H9 (cell line): ENCODE measurements at regions not wholly inside any gene's neighbourhood (a gene's known extent, or its start where the extent isn't known, plus 50 kb on each side); places are given as distances from the start of the nearest gene placed in this dataset.

ENCODE experiments used
- DNase-seq: peaks from one replicate; pipeline ENCODE4 v3.0.0-alpha.2; 2017
- H2AFZ ChIP-seq: one replicate; pipeline ENCODE4 v1.6.1; 2013; ENCODE audit warnings: mild to moderate bottlenecking, low read length, control low read depth, moderate library complexity
- H2AK5ac ChIP-seq: 2 replicates; pipeline ENCODE4 v1.6.1; 2013; ENCODE audit warnings: low read length, control low read depth, mixed read lengths; ENCODE audit not compliant: insufficient read length
- H2BK120ac ChIP-seq: one replicate; pipeline ENCODE4 v1.6.1; 2013; ENCODE audit warnings: low read depth, mild to moderate bottlenecking, low read length, control low read depth, inconsistent platforms; ENCODE audit not compliant: poor library complexity, severe bottlenecking
- H2BK12ac ChIP-seq: 2 replicates; pipeline ENCODE4 v1.6.1; 2013; ENCODE audit warnings: low read length, control low read depth, mixed read lengths, low read depth; ENCODE audit not compliant: insufficient read length
- H2BK15ac ChIP-seq: 2 replicates; pipeline ENCODE4 v1.6.1; 2013; ENCODE audit warnings: low read depth, low read length, control low read depth
- H2BK20ac ChIP-seq: one replicate; pipeline ENCODE4 v1.6.1; 2013; ENCODE audit warnings: low read depth, mild to moderate bottlenecking, low read length, control low read depth, inconsistent platforms; ENCODE audit not compliant: poor library complexity, severe bottlenecking
- H2BK5ac ChIP-seq: 2 replicates; pipeline ENCODE4 v1.6.1; 2013; ENCODE audit warnings: low read length, control low read depth, mixed read lengths; ENCODE audit not compliant: insufficient read length
- H3K14ac ChIP-seq: 2 replicates; pipeline ENCODE4 v1.6.1; 2013; ENCODE audit warnings: low read length, control low read depth; ENCODE audit not compliant: insufficient read depth
- H3K18ac ChIP-seq: 2 replicates; pipeline ENCODE4 v1.6.1; 2013; ENCODE audit warnings: low read depth, mild to moderate bottlenecking, mixed read lengths, low read length, control low read depth; ENCODE audit not compliant: insufficient read length
- H3K23ac ChIP-seq: 2 replicates; pipeline ENCODE4 v1.6.1; 2013; ENCODE audit warnings: low read length, control low read depth, mixed read lengths, low read depth; ENCODE audit not compliant: insufficient read length
- H3K23me2 ChIP-seq: 2 replicates; pipeline ENCODE4 v1.6.1; 2013; ENCODE audit warnings: low read depth, mild to moderate bottlenecking, mixed read lengths, low read length, control low read depth; ENCODE audit not compliant: insufficient read length, poor library complexity, severe bottlenecking
- H3K27ac ChIP-seq: 2 replicates; pipeline ENCODE4 v1.5.1; 2013; ENCODE audit warnings: low read length, control low read depth, mixed read lengths, low read depth; ENCODE audit not compliant: insufficient read length
- H3K27me3 ChIP-seq: 2 replicates; pipeline ENCODE4 v1.6.1; 2013; ENCODE audit warnings: low read length, control low read depth, inconsistent platforms; ENCODE audit not compliant: insufficient read depth
- H3K4ac ChIP-seq: 2 replicates; pipeline ENCODE4 v1.6.1; 2013; ENCODE audit warnings: low read depth, mild to moderate bottlenecking, control low read depth, inconsistent platforms, low read length, moderate library complexity
- H3K4me1 ChIP-seq: 2 replicates; pipeline ENCODE4 v1.6.1; 2013; ENCODE audit warnings: low read length, control low read depth, inconsistent platforms; ENCODE audit not compliant: insufficient read depth
- H3K4me2 ChIP-seq: 2 replicates; pipeline ENCODE4 v1.6.1; 2013; ENCODE audit warnings: low read length, control low read depth, mixed read lengths; ENCODE audit not compliant: insufficient read length, insufficient read depth
- H3K56ac ChIP-seq: 2 replicates; pipeline ENCODE4 v1.6.1; 2013; ENCODE audit warnings: low read depth, mild to moderate bottlenecking, mixed read lengths, low read length, control low read depth; ENCODE audit not compliant: insufficient read length
- H3K79me1 ChIP-seq: 2 replicates; pipeline ENCODE4 v1.6.1; 2013; ENCODE audit warnings: low read depth, mild to moderate bottlenecking, moderate library complexity, low read length, control low read depth, inconsistent platforms; ENCODE audit not compliant: insufficient read depth, poor library complexity, severe bottlenecking
- H3K79me2 ChIP-seq: 2 replicates; pipeline ENCODE4 v1.6.1; 2013; ENCODE audit warnings: low read length, control low read depth, inconsistent platforms; ENCODE audit not compliant: insufficient read depth
- H3K9ac ChIP-seq: 2 replicates; pipeline ENCODE4 v1.6.1; 2013; ENCODE audit warnings: low read length, control low read depth, mixed read lengths; ENCODE audit not compliant: insufficient read length; ENCODE audit errors: extremely low read depth
- H3K9me3 ChIP-seq: one replicate; pipeline ENCODE4 v1.6.1; 2013; ENCODE audit warnings: low read depth, low read length, inconsistent platforms; ENCODE audit not compliant: control insufficient read depth
- H3T11ph ChIP-seq: one replicate; pipeline ENCODE4 v1.6.1; 2013; ENCODE audit warnings: mild to moderate bottlenecking, low read length, control low read depth, inconsistent platforms
- H4K20me1 ChIP-seq: one replicate; pipeline ENCODE4 v1.6.1; 2013; ENCODE audit not compliant: control insufficient read depth, insufficient read length, insufficient read depth
- H4K5ac ChIP-seq: 2 replicates; pipeline ENCODE4 v1.6.1; 2013; ENCODE audit warnings: low read depth, mild to moderate bottlenecking, mixed read lengths, low read length, control low read depth; ENCODE audit not compliant: insufficient read length
- H4K8ac ChIP-seq: replicated peaks from 2 replicates; pipeline ENCODE4 v1.6.1; 2013; ENCODE audit warnings: low read length, control low read depth, mixed read lengths, low read depth; ENCODE audit not compliant: insufficient read length
- H4K91ac ChIP-seq: 2 replicates; pipeline ENCODE4 v1.6.1; 2013; ENCODE audit warnings: low read depth, mild to moderate bottlenecking, moderate library complexity, mixed read lengths, low read length, control low read depth; ENCODE audit not compliant: insufficient read length
- H3K27ac Mint-ChIP-seq, 3 experiments: 2 replicates in 2 of 3; 3 replicates in 1 of 3; pipeline ENCODE4 v1.8.0; 2020 to 2021; ENCODE audit warnings: mixed read lengths in 3 of 3, mild to moderate bottlenecking in 1 of 3, moderate library complexity in 1 of 3
- H3K27me3 Mint-ChIP-seq: 2 replicates; pipeline ENCODE4 v1.8.0; 2021; ENCODE audit warnings: low read depth, mild to moderate bottlenecking, moderate library complexity, mixed read lengths
- H3K36me3 Mint-ChIP-seq, 3 experiments: 2 replicates in 2 of 3; 3 replicates in 1 of 3; pipeline ENCODE4 v1.8.0; 2020 to 2021; ENCODE audit warnings: low read depth in 3 of 3, mixed read lengths in 3 of 3; ENCODE audit not compliant: insufficient read depth in 1 of 3
- H3K4me1 Mint-ChIP-seq, 2 experiments: 2 replicates each; pipeline ENCODE4 v1.8.0; 2020; ENCODE audit warnings: mixed read lengths in 2 of 2
- H3K4me3 Mint-ChIP-seq, 2 experiments: 2 replicates in 1 of 2; 3 replicates in 1 of 2; pipeline ENCODE4 v1.8.0; 2020 to 2021; ENCODE audit warnings: mild to moderate bottlenecking in 2 of 2, mixed read lengths in 2 of 2, moderate library complexity in 1 of 2
- H3K9me3 Mint-ChIP-seq, 2 experiments: 2 replicates in 1 of 2; 3 replicates in 1 of 2; pipeline ENCODE4 v1.8.0; 2020; ENCODE audit warnings: mild to moderate bottlenecking in 2 of 2, mixed read lengths in 2 of 2, moderate library complexity in 1 of 2
- WGBS: extraction: QIAGEN DNeasy Blood & Tissue Kit; methylation state at CpG from one replicate; pipeline ENCODE4 v1.1.7; 2013; ENCODE audit warnings: missing lambda C conversion rate, low lambda C conversion rate, mixed read lengths; ENCODE audit not compliant: insufficient read length; ENCODE audit errors: extremely low coverage; 5-methylcytosine and 5-hydroxymethylcytosine counted together
- TF ChIP-seq, protein P1 (sequence below): fragments of 200-600 bp; sonication (generic); conservative IDR thresholded peaks from 3 replicates; pipeline ENCODE4 v1.8.0; 2021; ENCODE audit warnings: antibody characterized with exemption, mild to moderate bottlenecking

DNA sequence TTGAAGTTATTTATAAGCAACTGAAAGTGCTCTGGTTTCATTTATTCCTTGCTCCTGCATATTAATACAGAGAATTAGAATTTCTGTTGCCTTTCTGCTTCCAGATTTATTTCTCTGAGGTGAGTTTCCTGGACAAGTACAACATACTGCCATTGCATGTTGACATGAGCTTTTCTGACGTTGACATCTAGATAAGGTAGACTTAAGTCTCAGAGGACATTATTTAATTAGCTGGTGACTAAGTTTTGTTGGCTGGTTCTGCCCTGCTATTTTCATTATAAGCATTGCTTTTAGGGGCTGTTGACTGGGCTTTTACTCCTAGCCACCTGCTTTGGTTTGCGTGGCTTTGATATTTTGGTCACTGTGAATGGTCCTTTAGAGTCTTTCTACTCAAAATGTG lies 282.9 kb upstream of the SPRED2 start:
- Histone ChIP-seq H2BK120ac (no peak overlapping the region), H3K56ac (no peak overlapping the region), H4K5ac (no peak overlapping the region), H4K91ac (no peak overlapping the region), H4K20me1 (no peaks in the 10 kb centered on the region), H3K4ac (no peak overlapping the region), H3K4me2 (no peak overlapping the region), H3K23me2 (no peaks in the 10 kb centered on the region), H3T11ph (no peak overlapping the region), H3K79me2 (no peaks in the 10 kb centered on the region), H2BK15ac (no peak overlapping the region), H3K4me1 (0 out of 2 replicates have a peak, but pooled peaks cover 3% of the 10 kb centered on the region), H4K8ac (no peak overlapping the region), H2BK5ac (no peak overlapping the region), H3K79me1 (no peaks in the 10 kb centered on the region), H3K18ac (no peak overlapping the region), H2BK20ac (no peak overlapping the region), H2AK5ac (no peak overlapping the region), H3K27me3 (no peaks in the 10 kb centered on the region; the same call in 1 of the 2 replicates), H3K9me3 (no peaks in the 10 kb centered on the region), H2AFZ (no peak overlapping the region), H3K14ac (no peak overlapping the region), H3K27ac (no peak overlapping the region), H2BK12ac (no peak overlapping the region), H3K23ac (no peak overlapping the region), H3K9ac (no peak overlapping the region)
- no peak overlapping the region for H3K27ac Mint-ChIP-seq
- H3K36me3 Mint-ChIP-seq, result no peaks in the 10 kb centered on the region
- no peak overlapping the region for H3K4me3 Mint-ChIP-seq
- TF ChIP-seq, protein P1, sequence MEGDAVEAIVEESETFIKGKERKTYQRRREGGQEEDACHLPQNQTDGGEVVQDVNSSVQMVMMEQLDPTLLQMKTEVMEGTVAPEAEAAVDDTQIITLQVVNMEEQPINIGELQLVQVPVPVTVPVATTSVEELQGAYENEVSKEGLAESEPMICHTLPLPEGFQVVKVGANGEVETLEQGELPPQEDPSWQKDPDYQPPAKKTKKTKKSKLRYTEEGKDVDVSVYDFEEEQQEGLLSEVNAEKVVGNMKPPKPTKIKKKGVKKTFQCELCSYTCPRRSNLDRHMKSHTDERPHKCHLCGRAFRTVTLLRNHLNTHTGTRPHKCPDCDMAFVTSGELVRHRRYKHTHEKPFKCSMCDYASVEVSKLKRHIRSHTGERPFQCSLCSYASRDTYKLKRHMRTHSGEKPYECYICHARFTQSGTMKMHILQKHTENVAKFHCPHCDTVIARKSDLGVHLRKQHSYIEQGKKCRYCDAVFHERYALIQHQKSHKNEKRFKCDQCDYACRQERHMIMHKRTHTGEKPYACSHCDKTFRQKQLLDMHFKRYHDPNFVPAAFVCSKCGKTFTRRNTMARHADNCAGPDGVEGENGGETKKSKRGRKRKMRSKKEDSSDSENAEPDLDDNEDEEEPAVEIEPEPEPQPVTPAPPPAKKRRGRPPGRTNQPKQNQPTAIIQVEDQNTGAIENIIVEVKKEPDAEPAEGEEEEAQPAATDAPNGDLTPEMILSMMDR, result no peak
- H3K4me1 Mint-ChIP-seq, result peaks cover 0 to 4% of the 10 kb centered on the region in 2 experiments; a peak in 2 of 4 replicates
- no peak for DNase-seq
- H3K9me3 Mint-ChIP-seq, result no peaks in the 10 kb centered on the region
- no peaks in the 10 kb centered on the region; the same call in 1 of the 2 replicates for H3K27me3 Mint-ChIP-seq
- no CpG with 5 or more reads among the region's 2 CpGs for WGBS
